ENCODE measurements at regions not wholly inside any gene's neighbourhood (a gene's known extent, or its start where the extent isn't known, plus 50 kb on each side); places are given as distances from the start of the nearest gene placed in this dataset.

- H3K4me1 ChIP-seq (ENCODE audit: control insufficient read depth, insufficient read depth, low read length), result no peaks in the 10 kb centered on the region
- CTCF ChIA-PET, result interaction anchor here (0.7 kb wide), 1 partner anchor 301 kb away, joined by 3 read pairs; no protein-coding TSS in a partner anchor
- no peaks in the 10 kb centered on the region for H3K36me3 ChIP-seq (ENCODE audit: control insufficient read depth in 2 of 2, insufficient read depth in 1 of 2, low read length in 2 of 2)
- POLR2A ChIA-PET, result no interaction called here
- no peak overlapping the region for H3K27ac ChIP-seq (ENCODE audit: extremely low read depth, low read depth, low read length)
- H3K9me3 ChIP-seq (ENCODE audit: control insufficient read depth, insufficient read depth, low read depth, low read length), result no peaks in the 10 kb centered on the region
- no peak overlapping the region for H3K4me3 ChIP-seq (ENCODE audit: low read depth, low read length)
- TF ChIP-seq, protein P1, sequence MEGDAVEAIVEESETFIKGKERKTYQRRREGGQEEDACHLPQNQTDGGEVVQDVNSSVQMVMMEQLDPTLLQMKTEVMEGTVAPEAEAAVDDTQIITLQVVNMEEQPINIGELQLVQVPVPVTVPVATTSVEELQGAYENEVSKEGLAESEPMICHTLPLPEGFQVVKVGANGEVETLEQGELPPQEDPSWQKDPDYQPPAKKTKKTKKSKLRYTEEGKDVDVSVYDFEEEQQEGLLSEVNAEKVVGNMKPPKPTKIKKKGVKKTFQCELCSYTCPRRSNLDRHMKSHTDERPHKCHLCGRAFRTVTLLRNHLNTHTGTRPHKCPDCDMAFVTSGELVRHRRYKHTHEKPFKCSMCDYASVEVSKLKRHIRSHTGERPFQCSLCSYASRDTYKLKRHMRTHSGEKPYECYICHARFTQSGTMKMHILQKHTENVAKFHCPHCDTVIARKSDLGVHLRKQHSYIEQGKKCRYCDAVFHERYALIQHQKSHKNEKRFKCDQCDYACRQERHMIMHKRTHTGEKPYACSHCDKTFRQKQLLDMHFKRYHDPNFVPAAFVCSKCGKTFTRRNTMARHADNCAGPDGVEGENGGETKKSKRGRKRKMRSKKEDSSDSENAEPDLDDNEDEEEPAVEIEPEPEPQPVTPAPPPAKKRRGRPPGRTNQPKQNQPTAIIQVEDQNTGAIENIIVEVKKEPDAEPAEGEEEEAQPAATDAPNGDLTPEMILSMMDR (tag by site-specific recombination; IDR thresholded peaks at IDR 0.05), result no peak
- no peak for TF ChIP-seq MEIS1 (CRISPR knock-in tag; IDR thresholded peaks at IDR 0.05; ENCODE audit: borderline replicate concordance)
- TF ChIP-seq ZNF544 (tag by site-specific recombination; IDR thresholded peaks at IDR 0.05), result no peak
- no peak for TF ChIP-seq ZSCAN30 (tag by site-specific recombination; IDR thresholded peaks at IDR 0.05)
- no peak for TF ChIP-seq PRDM2 (tag by site-specific recombination; IDR thresholded peaks at IDR 0.05; ENCODE audit: borderline replicate concordance)
- TF ChIP-seq ZNF501 (tag by site-specific recombination; IDR thresholded peaks at IDR 0.05), result no peak
- no peak for TF ChIP-seq KLF10 (tag by site-specific recombination; IDR thresholded peaks at IDR 0.05)
Observed at GRCh38 chr9:28120626-28121025, 547.3 kb upstream of the C9orf72 start.

- Histone ChIP-seq H3K27ac (ENCODE audit: extremely low read depth, low read depth, low read length) (no peak overlapping the region), H3K36me3 (ENCODE audit: control insufficient read depth in 2 of 2, insufficient read depth in 1 of 2, low read length in 2 of 2) (no peaks in the 10 kb centered on the region), H3K4me1 (ENCODE audit: control insufficient read depth, insufficient read depth, low read length) (no peaks in the 10 kb centered on the region), H3K4me3 (ENCODE audit: low read depth, low read length) (no peak overlapping the region), H3K9me3 (ENCODE audit: control insufficient read depth, insufficient read depth, low read depth, low read length) (no peaks in the 10 kb centered on the region)
- TF ChIP-seq REST (tag by site-specific recombination; IDR thresholded peaks at IDR 0.05) (no peak), ZNF626 (tag by site-specific recombination; IDR thresholded peaks at IDR 0.05) (no peak), KLF1 (tag by site-specific recombination; IDR thresholded peaks at IDR 0.05) (no peak), ZNF76 (tag by site-specific recombination; IDR thresholded peaks at IDR 0.05; ENCODE audit: borderline replicate concordance, low read depth) (no peak), ZNF132 (tag by site-specific recombination; IDR thresholded peaks at IDR 0.05; ENCODE audit: borderline replicate concordance) (no peak)
- TF ChIP-seq, protein P2, sequence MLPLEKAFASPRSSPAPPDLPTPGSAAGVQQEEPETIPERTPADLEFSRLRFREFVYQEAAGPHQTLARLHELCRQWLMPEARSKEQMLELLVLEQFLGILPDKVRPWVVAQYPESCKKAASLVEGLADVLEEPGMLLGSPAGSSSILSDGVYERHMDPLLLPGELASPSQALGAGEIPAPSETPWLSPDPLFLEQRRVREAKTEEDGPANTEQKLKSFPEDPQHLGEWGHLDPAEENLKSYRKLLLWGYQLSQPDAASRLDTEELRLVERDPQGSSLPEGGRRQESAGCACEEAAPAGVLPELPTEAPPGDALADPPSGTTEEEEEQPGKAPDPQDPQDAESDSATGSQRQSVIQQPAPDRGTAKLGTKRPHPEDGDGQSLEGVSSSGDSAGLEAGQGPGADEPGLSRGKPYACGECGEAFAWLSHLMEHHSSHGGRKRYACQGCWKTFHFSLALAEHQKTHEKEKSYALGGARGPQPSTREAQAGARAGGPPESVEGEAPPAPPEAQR (tag by site-specific recombination; IDR thresholded peaks at IDR 0.05), result no peak
- TF ChIP-seq, protein P3, sequence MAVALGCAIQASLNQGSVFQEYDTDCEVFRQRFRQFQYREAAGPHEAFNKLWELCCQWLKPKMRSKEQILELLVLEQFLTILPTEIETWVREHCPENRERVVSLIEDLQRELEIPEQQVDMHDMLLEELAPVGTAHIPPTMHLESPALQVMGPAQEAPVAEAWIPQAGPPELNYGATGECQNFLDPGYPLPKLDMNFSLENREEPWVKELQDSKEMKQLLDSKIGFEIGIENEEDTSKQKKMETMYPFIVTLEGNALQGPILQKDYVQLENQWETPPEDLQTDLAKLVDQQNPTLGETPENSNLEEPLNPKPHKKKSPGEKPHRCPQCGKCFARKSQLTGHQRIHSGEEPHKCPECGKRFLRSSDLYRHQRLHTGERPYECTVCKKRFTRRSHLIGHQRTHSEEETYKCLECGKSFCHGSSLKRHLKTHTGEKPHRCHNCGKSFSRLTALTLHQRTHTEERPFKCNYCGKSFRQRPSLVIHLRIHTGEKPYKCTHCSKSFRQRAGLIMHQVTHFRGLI (tag by site-specific recombination; IDR thresholded peaks at IDR 0.05), result no peak
- CTCF ChIA-PET, result interaction anchor here (0.6 to 1.2 kb wide), 3 partner anchors 41 to 1081 kb away, joined by 3 read pairs; no protein-coding TSS in a partner anchor
- POLR2A ChIA-PET, result no interaction called here
Observed at GRCh38 chr9:28121366-28121765, 548.1 kb upstream of the C9orf72 start.

Measured in HEK293 (cell line).